Calu3 (cell line): ENCODE measurements at regions not wholly inside any gene's neighbourhood (a gene's known extent, or its start where the extent isn't known, plus 50 kb on each side); places are given as distances from the start of the nearest gene placed in this dataset.

Experiments used
- BruUV-seq: library from RNA; stranded (reverse); fragments of 400-500 nt; replicated peaks from 2 replicates; lab custom pipeline; 2021; lab: Mats Ljungman, UMichigan
- CTCF ChIA-PET: fragments of 300-600 bp; sonication (Branson Sonifier 250); formaldehyde crosslinking; loops from one replicate; lab custom pipeline; 2022; ENCODE audit warnings: antibody characterized with exemption; lab: Charles Lee
- DNase-seq: peaks from one replicate; pipeline ENCODE4 v3.0.0; 2022
- H3K27ac Mint-ChIP-seq: one replicate; pipeline ENCODE4 v1.8.0; 2022; ENCODE audit warnings: mixed read lengths; ENCODE audit not compliant: unreplicated experiment
- H3K27me3 Mint-ChIP-seq: one replicate; pipeline ENCODE4 v1.8.0; 2022; ENCODE audit warnings: mixed read lengths; ENCODE audit not compliant: unreplicated experiment
- H3K36me3 Mint-ChIP-seq: one replicate; pipeline ENCODE4 v1.8.0; 2022; ENCODE audit warnings: mild to moderate bottlenecking, moderate library complexity, mixed read lengths; ENCODE audit not compliant: insufficient read depth, unreplicated experiment
- H3K4me1 Mint-ChIP-seq: one replicate; pipeline ENCODE4 v1.8.0; 2022; ENCODE audit warnings: mild to moderate bottlenecking, low read depth, mixed read lengths; ENCODE audit not compliant: unreplicated experiment
- H3K4me3 Mint-ChIP-seq: one replicate; pipeline ENCODE4 v1.8.0; 2022; ENCODE audit warnings: mild to moderate bottlenecking, low read depth, moderate library complexity, mixed read lengths; ENCODE audit not compliant: unreplicated experiment
- H3K9me3 Mint-ChIP-seq: one replicate; pipeline ENCODE4 v1.8.0; 2022; ENCODE audit warnings: low read depth, mixed read lengths; ENCODE audit not compliant: unreplicated experiment
- CTCF ChIP-seq: fragments of 200-600 bp; IDR thresholded peaks from one replicate; pipeline ENCODE4 v1.8.0; 2022; ENCODE audit warnings: antibody characterized with exemption; ENCODE audit not compliant: unreplicated experiment
- intact Hi-C: fragments of 100-400 bp; cut with micrococcal nuclease; formaldehyde crosslinking; loops from one replicate; pipeline ENCODE4 v1.10.0; 2022; ENCODE audit not compliant: unreplicated experiment

- H3K9me3 Mint-ChIP-seq: peaks cover 5% of the 10 kb centered on the region
- H3K4me3 Mint-ChIP-seq: no peak overlapping the region
- no peak for DNase-seq
- no peak overlapping the region for H3K27ac Mint-ChIP-seq
- BruUV-seq: no TSS peak
- CTCF ChIA-PET: no interaction called here
- no peaks in the 10 kb centered on the region for H3K27me3 Mint-ChIP-seq
- intact Hi-C loops: no loop called here
- no peaks in the 10 kb centered on the region for H3K36me3 Mint-ChIP-seq
- H3K4me1 Mint-ChIP-seq: no peaks in the 10 kb centered on the region
- TF ChIP-seq CTCF: no peak
Measured at GRCh38 chr13:107070792-107071191, 502.9 kb upstream of the ARGLU1 start.

- intact Hi-C loops: no loop called here
- Mint-ChIP-seq H3K36me3 (no peaks in the 10 kb centered on the region), H3K9me3 (peaks cover 3% of the 10 kb centered on the region), H3K27me3 (no peaks in the 10 kb centered on the region), H3K27ac (no peak overlapping the region), H3K4me1 (no peaks in the 10 kb centered on the region), H3K4me3 (no peak overlapping the region)
- TF ChIP-seq CTCF: no peak
- CTCF ChIA-PET: no interaction called here
- no peak for DNase-seq
- no TSS peak for BruUV-seq
Measured at GRCh38 chr13:107069108-107069776, 501.3 kb upstream of the ARGLU1 start.

GRCh38 chr13:107067381-107067780 is 499.4 kb upstream of the ARGLU1 start:
- BruUV-seq: no TSS peak
- no peaks in the 10 kb centered on the region for H3K36me3 Mint-ChIP-seq
- H3K27me3 Mint-ChIP-seq: no peaks in the 10 kb centered on the region
- TF ChIP-seq CTCF: no peak
- no peak overlapping the region for H3K27ac Mint-ChIP-seq
- CTCF ChIA-PET: interaction anchor here (0.7 kb wide), 1 partner anchor 1089 kb away, joined by 3 read pairs; no protein-coding TSS in a partner anchor
- DNase-seq: no peak
- intact Hi-C loops: no loop called here
- H3K9me3 Mint-ChIP-seq: peaks cover 3% of the 10 kb centered on the region
- H3K4me1 Mint-ChIP-seq: no peaks in the 10 kb centered on the region
- no peak overlapping the region for H3K4me3 Mint-ChIP-seq

- intact Hi-C loops: no loop called here
- CTCF ChIA-PET: no interaction called here
- Mint-ChIP-seq H3K4me3 (no peak overlapping the region), H3K4me1 (no peaks in the 10 kb centered on the region), H3K27me3 (no peaks in the 10 kb centered on the region), H3K9me3 (peaks cover 3% of the 10 kb centered on the region), H3K27ac (no peak overlapping the region), H3K36me3 (no peaks in the 10 kb centered on the region)
- no TSS peak for BruUV-seq
- no peak for DNase-seq
- no peak for TF ChIP-seq CTCF
Measured at GRCh38 chr13:107066355-107066754, 498.4 kb upstream of the ARGLU1 start.
